ENCODE measurements at regions not wholly inside any gene's neighbourhood (a gene's known extent, or its start where the extent isn't known, plus 50 kb on each side); places are given as distances from the start of the nearest gene placed in this dataset.

GRCh38 chr13:110773480-110773879 lies 60.0 kb downstream of the ING1 start:
- DNase-seq (ENCODE audit: low read depth, low spot score): no peak
- RAD21 ChIA-PET (ENCODE audit: low non-redundant PET in 1 of 2, low total read pairs in 2 of 2, uncharacterized antibody in 2 of 2, unreplicated experiment in 2 of 2): no interaction called here
- H3K4me3 ChIP-seq (replicated peaks in 1 of 2; ENCODE audit: low read depth in 1 of 2, low read length in 2 of 2): no peak overlapping the region
- no TSS peak for BruUV-seq (replicated peaks)
- H3K4me1 ChIP-seq (ENCODE audit: control insufficient read depth in 1 of 2, insufficient read depth in 2 of 2, low read length in 2 of 2): no peaks in the 10 kb centered on the region
- H3K4me2 ChIP-seq (ENCODE audit: low read length): no peak overlapping the region
- H3K27me3 ChIP-seq (ENCODE audit: insufficient read depth, low read length): no peaks in the 10 kb centered on the region
- H3K27ac ChIP-seq (ENCODE audit: low read depth, low read length): no peak overlapping the region
- no peaks in the 10 kb centered on the region for H4K20me1 ChIP-seq (ENCODE audit: insufficient read depth)
- no peaks in the 10 kb centered on the region for H3K79me2 ChIP-seq (ENCODE audit: insufficient read depth, low read length)
- H3K9me3 ChIP-seq (ENCODE audit: control insufficient read depth in 1 of 2, insufficient read depth in 1 of 2, low read depth in 1 of 2, low read length in 2 of 2): no peaks in the 10 kb centered on the region
- intact Hi-C loops (cut with micrococcal nuclease): no loop called here
- no peak overlapping the region for H2AFZ ChIP-seq (ENCODE audit: low read depth, low read length, poor library complexity, severe bottlenecking)
- CTCF ChIA-PET: no interaction called here
- no peak for ATAC-seq
- POLR2A ChIA-PET: no interaction called here
- TF ChIP-seq ATF3 (IDR thresholded peaks at IDR 0.05) (no peak), SRF (IDR thresholded peaks at IDR 0.05; ENCODE audit: low read depth) (no peak), POLR2A (IDR thresholded peaks at IDR 0.05; ENCODE audit: borderline replicate concordance, extremely low read depth, insufficient read depth, insufficient read length) (no peak), CBX3 (IDR thresholded peaks at IDR 0.05; ENCODE audit: low read depth) (no peak), CTCF (IDR thresholded peaks at IDR 0.05 in 2 of 3, conservative IDR thresholded peaks at IDR 0.05 in 1 of 3; ENCODE audit: borderline replicate concordance in 1 of 3, insufficient read depth in 1 of 3, low read depth in 2 of 3, low read length in 2 of 3) (no peak), EGR1 (IDR thresholded peaks at IDR 0.05; ENCODE audit: low read depth) (no peak), RAD21 (IDR thresholded peaks at IDR 0.05; ENCODE audit: low read depth) (no peak), CEBPB (IDR thresholded peaks at IDR 0.05; ENCODE audit: low read depth) (no peak), TCF7L2 (IDR thresholded peaks at IDR 0.05; ENCODE audit: borderline replicate concordance, extremely low read depth, insufficient read depth, insufficient read length) (no peak), EZH2phosphoT487 (IDR thresholded peaks at IDR 0.05; ENCODE audit: borderline replicate concordance) (no peak), EZH2 (IDR thresholded peaks at IDR 0.05) (no peak), JUND (IDR thresholded peaks at IDR 0.05) (no peak), POLR2AphosphoS5 (IDR thresholded peaks at IDR 0.05; ENCODE audit: low read depth, low read length) (no peak), SP1 (IDR thresholded peaks at IDR 0.05; ENCODE audit: low read depth) (no peak), MAX (IDR thresholded peaks at IDR 0.05) (no peak), ZNF274 (IDR thresholded peaks at IDR 0.05; ENCODE audit: low read depth, low read length) (no peak)
- TF ChIP-seq, protein P1, sequence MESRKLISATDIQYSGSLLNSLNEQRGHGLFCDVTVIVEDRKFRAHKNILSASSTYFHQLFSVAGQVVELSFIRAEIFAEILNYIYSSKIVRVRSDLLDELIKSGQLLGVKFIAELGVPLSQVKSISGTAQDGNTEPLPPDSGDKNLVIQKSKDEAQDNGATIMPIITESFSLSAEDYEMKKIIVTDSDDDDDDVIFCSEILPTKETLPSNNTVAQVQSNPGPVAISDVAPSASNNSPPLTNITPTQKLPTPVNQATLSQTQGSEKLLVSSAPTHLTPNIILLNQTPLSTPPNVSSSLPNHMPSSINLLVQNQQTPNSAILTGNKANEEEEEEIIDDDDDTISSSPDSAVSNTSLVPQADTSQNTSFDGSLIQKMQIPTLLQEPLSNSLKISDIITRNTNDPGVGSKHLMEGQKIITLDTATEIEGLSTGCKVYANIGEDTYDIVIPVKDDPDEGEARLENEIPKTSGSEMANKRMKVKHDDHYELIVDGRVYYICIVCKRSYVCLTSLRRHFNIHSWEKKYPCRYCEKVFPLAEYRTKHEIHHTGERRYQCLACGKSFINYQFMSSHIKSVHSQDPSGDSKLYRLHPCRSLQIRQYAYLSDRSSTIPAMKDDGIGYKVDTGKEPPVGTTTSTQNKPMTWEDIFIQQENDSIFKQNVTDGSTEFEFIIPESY (IDR thresholded peaks at IDR 0.05; ENCODE audit: extremely low read depth, insufficient replicate concordance, low read length): no peak
- H3K36me3 ChIP-seq (ENCODE audit: control insufficient read depth in 1 of 2, insufficient read depth in 2 of 2, low read length in 2 of 2): no peaks in the 10 kb centered on the region
- no peaks in the 10 kb centered on the region for H3K9me2 ChIP-seq (ENCODE audit: insufficient read depth)
- H3K9ac ChIP-seq (ENCODE audit: low read length): no peak overlapping the region
